ENCODE measurements at regions not wholly inside any gene's neighbourhood (a gene's known extent, or its start where the extent isn't known, plus 50 kb on each side); places are given as distances from the start of the nearest gene placed in this dataset.

DNA sequence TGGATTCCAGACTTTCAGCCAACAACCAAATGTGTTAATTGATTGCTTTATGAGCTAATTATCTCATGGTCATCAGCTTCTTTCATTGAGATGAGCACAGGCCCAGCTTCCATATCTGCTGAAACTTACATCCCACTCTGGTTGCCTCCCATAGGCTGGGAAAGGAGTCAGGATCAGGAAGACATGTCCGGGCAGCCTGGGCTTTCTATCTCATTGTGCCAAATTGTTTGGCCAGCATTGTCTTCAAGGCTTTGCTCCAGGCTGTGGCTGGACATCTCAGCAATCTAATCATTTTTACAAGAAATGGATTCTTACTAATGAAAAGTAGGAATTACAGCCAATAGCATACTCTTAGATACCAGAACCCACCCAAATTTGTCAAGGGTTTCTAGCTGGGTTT lies 295.2 kb downstream of the CXCL12 start:
- Histone ChIP-seq H3K27me3 (ENCODE audit: control insufficient read depth in 1 of 2, insufficient read depth in 2 of 2, low read length in 2 of 2) (no peaks in the 10 kb centered on the region), H3K9ac (ENCODE audit: low read depth in 1 of 2, low read length in 2 of 2) (no peak overlapping the region), H3K9me3 (ENCODE audit: control insufficient read depth in 1 of 2, low read length in 2 of 2) (no peaks in the 10 kb centered on the region), H3K36me3 (ENCODE audit: control insufficient read depth in 1 of 2, insufficient read depth in 2 of 2, low read length in 2 of 2) (no peaks in the 10 kb centered on the region), H3K4me3 (ENCODE audit: low read depth in 1 of 2, low read length in 2 of 2) (no peak overlapping the region), H3K27ac (ENCODE audit: low read depth, low read length) (no peak overlapping the region), H3K4me1 (ENCODE audit: control insufficient read depth in 1 of 2, insufficient read depth in 2 of 2, low read length in 2 of 2) (no peaks in the 10 kb centered on the region)

DNA sequence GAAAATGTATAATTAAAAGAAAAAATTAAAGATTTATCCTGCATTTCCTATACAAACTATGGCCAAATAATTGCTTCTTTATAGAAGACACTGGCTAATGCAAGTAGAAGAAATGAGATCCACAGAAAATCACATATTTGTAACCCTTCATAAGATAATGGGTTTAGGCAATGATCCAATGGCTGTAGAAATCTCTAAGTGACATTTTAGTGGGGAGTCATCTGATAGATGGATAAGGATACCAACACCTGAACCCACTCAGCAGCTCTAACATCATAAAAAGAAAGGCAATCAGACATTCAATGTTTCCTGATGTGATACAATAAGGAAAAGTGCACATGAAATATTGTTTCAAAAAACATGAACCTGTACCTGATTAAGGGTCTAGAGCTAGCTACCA lies 297.5 kb downstream of the CXCL12 start:
- H3K4me3 ChIP-seq (ENCODE audit: low read depth in 1 of 2, low read length in 2 of 2): no peak overlapping the region

GRCh38 chr10:44083719-44084400 lies 301.0 kb downstream of the CXCL12 start:
- no peaks in the 10 kb centered on the region for H3K9me3 ChIP-seq (ENCODE audit: control insufficient read depth in 1 of 2, low read length in 2 of 2)
- H3K27ac ChIP-seq (ENCODE audit: low read depth, low read length): no peak overlapping the region
- H3K4me1 ChIP-seq (ENCODE audit: control insufficient read depth in 1 of 2, insufficient read depth in 2 of 2, low read length in 2 of 2): no peaks in the 10 kb centered on the region
- no peak overlapping the region for H3K9ac ChIP-seq (ENCODE audit: low read depth in 1 of 2, low read length in 2 of 2)
- no peak overlapping the region for H3K4me3 ChIP-seq (ENCODE audit: low read depth in 1 of 2, low read length in 2 of 2)
- no peaks in the 10 kb centered on the region for H3K36me3 ChIP-seq (ENCODE audit: control insufficient read depth in 1 of 2, insufficient read depth in 2 of 2, low read length in 2 of 2)
- H3K27me3 ChIP-seq (ENCODE audit: control insufficient read depth in 1 of 2, insufficient read depth in 2 of 2, low read length in 2 of 2): no peaks in the 10 kb centered on the region

More for the DNA sequence above, 297.5 kb downstream of the CXCL12 start:
- Histone ChIP-seq H3K27me3 (ENCODE audit: control insufficient read depth in 1 of 2, insufficient read depth in 2 of 2, low read length in 2 of 2) (no peaks in the 10 kb centered on the region), H3K9ac (ENCODE audit: low read depth in 1 of 2, low read length in 2 of 2) (no peak overlapping the region), H3K9me3 (ENCODE audit: control insufficient read depth in 1 of 2, low read length in 2 of 2) (no peaks in the 10 kb centered on the region), H3K27ac (ENCODE audit: low read depth, low read length) (no peak overlapping the region), H3K36me3 (ENCODE audit: control insufficient read depth in 1 of 2, insufficient read depth in 2 of 2, low read length in 2 of 2) (no peaks in the 10 kb centered on the region), H3K4me1 (ENCODE audit: control insufficient read depth in 1 of 2, insufficient read depth in 2 of 2, low read length in 2 of 2) (no peaks in the 10 kb centered on the region)

DNA sequence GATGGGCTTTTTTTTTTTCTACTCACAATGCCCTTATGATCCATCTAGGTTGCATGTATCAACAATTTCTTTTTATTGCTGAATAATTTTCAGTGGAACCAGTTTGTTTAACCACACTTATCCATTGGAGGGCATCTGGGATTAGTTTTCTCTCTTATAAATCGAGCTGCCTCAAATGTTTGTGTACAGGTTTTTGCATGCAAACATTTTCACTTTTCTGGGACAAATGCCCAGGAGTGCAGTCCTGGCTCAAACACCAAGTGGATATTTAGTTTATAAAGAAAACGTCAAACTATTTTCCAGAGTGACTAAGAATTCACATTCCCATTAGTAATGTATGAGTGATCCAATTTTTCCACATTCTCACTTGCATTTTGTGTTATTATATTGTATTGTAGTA lies 313.4 kb downstream of the CXCL12 start:
- H3K4me3 ChIP-seq (ENCODE audit: low read depth in 1 of 2, low read length in 2 of 2): no peak overlapping the region
- H3K27me3 ChIP-seq (ENCODE audit: control insufficient read depth in 1 of 2, insufficient read depth in 2 of 2, low read length in 2 of 2): no peaks in the 10 kb centered on the region
- no peak overlapping the region for H3K9ac ChIP-seq (ENCODE audit: low read depth in 1 of 2, low read length in 2 of 2)
- H3K27ac ChIP-seq (ENCODE audit: low read depth, low read length): no peak overlapping the region
- H3K4me1 ChIP-seq (ENCODE audit: control insufficient read depth in 1 of 2, insufficient read depth in 2 of 2, low read length in 2 of 2): peaks cover 0 to 3% of the 10 kb centered on the region in 2 donors
- H3K9me3 ChIP-seq (ENCODE audit: control insufficient read depth in 1 of 2, low read length in 2 of 2): no peaks in the 10 kb centered on the region
- H3K36me3 ChIP-seq (ENCODE audit: control insufficient read depth in 1 of 2, insufficient read depth in 2 of 2, low read length in 2 of 2): no peaks in the 10 kb centered on the region

- Histone ChIP-seq H3K36me3 (ENCODE audit: control insufficient read depth in 1 of 2, insufficient read depth in 2 of 2, low read length in 2 of 2) (no peaks in the 10 kb centered on the region), H3K27me3 (ENCODE audit: control insufficient read depth in 1 of 2, insufficient read depth in 2 of 2, low read length in 2 of 2) (no peaks in the 10 kb centered on the region), H3K4me3 (ENCODE audit: low read depth in 1 of 2, low read length in 2 of 2) (no peak overlapping the region), H3K9me3 (ENCODE audit: control insufficient read depth in 1 of 2, low read length in 2 of 2) (no peaks in the 10 kb centered on the region), H3K4me1 (ENCODE audit: control insufficient read depth in 1 of 2, insufficient read depth in 2 of 2, low read length in 2 of 2) (peaks cover 0 to 3% of the 10 kb centered on the region in 2 donors), H3K9ac (ENCODE audit: low read depth in 1 of 2, low read length in 2 of 2) (no peak overlapping the region), H3K27ac (ENCODE audit: low read depth, low read length) (no peak overlapping the region)
These were observed 314.6 kb downstream of the CXCL12 start for GRCh38 chr10:44070282-44070681.

DNA sequence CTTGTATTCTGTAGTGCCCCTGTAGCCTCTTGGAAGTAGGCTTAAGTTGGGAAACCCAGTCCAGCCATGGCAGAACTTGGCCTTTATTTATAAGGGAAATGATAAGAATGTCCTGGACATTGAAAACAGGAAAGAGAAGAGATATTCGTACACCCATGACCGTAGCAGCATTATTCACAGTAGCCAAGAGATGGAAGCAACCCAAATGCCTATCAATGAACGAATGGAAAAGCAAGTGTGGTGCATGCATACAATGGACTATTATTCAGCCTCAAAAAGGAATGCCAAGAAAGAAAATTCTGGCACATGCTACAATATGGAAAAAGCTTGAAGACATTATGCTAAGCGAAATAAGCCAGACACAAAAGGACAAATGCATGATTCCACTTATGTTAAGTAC lies 315.3 kb downstream of the CXCL12 start:
- H3K4me3 ChIP-seq (ENCODE audit: low read depth in 1 of 2, low read length in 2 of 2): no peak overlapping the region
- H3K9me3 ChIP-seq (ENCODE audit: control insufficient read depth in 1 of 2, low read length in 2 of 2): no peaks in the 10 kb centered on the region
- no peak overlapping the region for H3K9ac ChIP-seq (ENCODE audit: low read depth in 1 of 2, low read length in 2 of 2)
- H3K36me3 ChIP-seq (ENCODE audit: control insufficient read depth in 1 of 2, insufficient read depth in 2 of 2, low read length in 2 of 2): no peaks in the 10 kb centered on the region
- H3K27me3 ChIP-seq (ENCODE audit: control insufficient read depth in 1 of 2, insufficient read depth in 2 of 2, low read length in 2 of 2): no peaks in the 10 kb centered on the region
- H3K27ac ChIP-seq (ENCODE audit: low read depth, low read length): no peak overlapping the region
- H3K4me1 ChIP-seq (ENCODE audit: control insufficient read depth in 1 of 2, insufficient read depth in 2 of 2, low read length in 2 of 2): peaks cover 0 to 3% of the 10 kb centered on the region in 2 donors

- H3K9me3 ChIP-seq (ENCODE audit: control insufficient read depth in 1 of 2, low read length in 2 of 2): no peaks in the 10 kb centered on the region
- H3K4me3 ChIP-seq (ENCODE audit: low read depth in 1 of 2, low read length in 2 of 2): no peak overlapping the region
- no peaks in the 10 kb centered on the region for H3K36me3 ChIP-seq (ENCODE audit: control insufficient read depth in 1 of 2, insufficient read depth in 2 of 2, low read length in 2 of 2)
- H3K27ac ChIP-seq (ENCODE audit: low read depth, low read length): no peak overlapping the region
- no peaks in the 10 kb centered on the region for H3K27me3 ChIP-seq (ENCODE audit: control insufficient read depth in 1 of 2, insufficient read depth in 2 of 2, low read length in 2 of 2)
- H3K4me1 ChIP-seq (ENCODE audit: control insufficient read depth in 1 of 2, insufficient read depth in 2 of 2, low read length in 2 of 2): peaks cover 0 to 3% of the 10 kb centered on the region in 2 donors
- no peak overlapping the region for H3K9ac ChIP-seq (ENCODE audit: low read depth in 1 of 2, low read length in 2 of 2)
These were observed 316.0 kb downstream of the CXCL12 start for GRCh38 chr10:44068716-44069482.

- H3K4me3 ChIP-seq (ENCODE audit: low read depth in 1 of 2, low read length in 2 of 2): no peak overlapping the region
- no peak overlapping the region for H3K9ac ChIP-seq (ENCODE audit: low read depth in 1 of 2, low read length in 2 of 2)
- H3K4me1 ChIP-seq (ENCODE audit: control insufficient read depth in 1 of 2, insufficient read depth in 2 of 2, low read length in 2 of 2): peaks cover 0 to 3% of the 10 kb centered on the region in 2 donors
- no peak overlapping the region for H3K27ac ChIP-seq (ENCODE audit: low read depth, low read length)
- no peaks in the 10 kb centered on the region for H3K36me3 ChIP-seq (ENCODE audit: control insufficient read depth in 1 of 2, insufficient read depth in 2 of 2, low read length in 2 of 2)
- H3K27me3 ChIP-seq (ENCODE audit: control insufficient read depth in 1 of 2, insufficient read depth in 2 of 2, low read length in 2 of 2): no peaks in the 10 kb centered on the region
- no peaks in the 10 kb centered on the region for H3K9me3 ChIP-seq (ENCODE audit: control insufficient read depth in 1 of 2, low read length in 2 of 2)
These were observed 317.5 kb downstream of the CXCL12 start for GRCh38 chr10:44067432-44067831.

DNA sequence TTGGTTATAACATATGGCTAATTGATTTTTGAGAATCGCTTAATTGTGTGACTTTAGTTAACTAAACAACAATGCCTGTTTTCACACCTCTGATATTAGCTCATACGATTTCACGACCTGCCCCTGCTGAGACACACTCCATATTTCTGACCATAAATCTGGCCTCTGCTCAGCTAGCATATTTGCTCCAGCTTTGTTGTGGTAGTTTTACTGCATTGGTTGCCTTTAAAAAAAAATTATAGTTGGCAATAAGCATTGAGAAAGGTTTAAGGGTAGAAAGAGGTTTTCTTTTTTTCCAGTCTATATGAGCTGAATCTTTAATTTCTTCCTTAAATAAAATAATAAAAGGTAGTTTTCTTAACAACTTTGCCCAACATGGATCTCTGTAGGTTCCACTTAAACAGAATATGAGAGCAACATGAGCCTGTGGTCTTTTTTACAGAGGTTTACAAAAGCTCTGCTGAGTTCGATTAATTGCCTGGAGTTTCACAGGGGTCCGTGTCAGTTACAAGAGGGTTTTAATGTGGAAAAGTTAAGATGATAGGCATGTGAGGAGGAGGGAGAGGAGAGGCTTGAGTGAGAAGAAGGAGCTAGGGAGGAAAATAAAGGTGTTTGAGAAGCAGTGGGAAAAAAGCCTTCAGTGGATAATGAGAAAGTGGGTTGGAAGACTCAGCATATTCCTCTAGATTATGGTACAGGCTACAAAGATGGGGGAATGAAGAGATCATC lies 318.2 kb downstream of the CXCL12 start:
- Histone ChIP-seq H3K27me3 (ENCODE audit: control insufficient read depth in 1 of 2, insufficient read depth in 2 of 2, low read length in 2 of 2) (no peaks in the 10 kb centered on the region), H3K27ac (ENCODE audit: low read depth, low read length) (no peak overlapping the region), H3K4me1 (ENCODE audit: control insufficient read depth in 1 of 2, insufficient read depth in 2 of 2, low read length in 2 of 2) (peaks cover 0 to 3% of the 10 kb centered on the region in 2 donors), H3K9ac (ENCODE audit: low read depth in 1 of 2, low read length in 2 of 2) (no peak overlapping the region), H3K36me3 (ENCODE audit: control insufficient read depth in 1 of 2, insufficient read depth in 2 of 2, low read length in 2 of 2) (no peaks in the 10 kb centered on the region), H3K4me3 (ENCODE audit: low read depth in 1 of 2, low read length in 2 of 2) (no peak overlapping the region), H3K9me3 (ENCODE audit: control insufficient read depth in 1 of 2, low read length in 2 of 2) (no peaks in the 10 kb centered on the region)
